CD14-positive monocyte (primary cell): ENCODE measurements at regions not wholly inside any gene's neighbourhood (a gene's known extent, or its start where the extent isn't known, plus 50 kb on each side); places are given as distances from the start of the nearest gene placed in this dataset.

Source experiments
- DNase-seq, 3 donors: peaks; one replicate each; pipeline ENCODE4 v3.0.0-alpha.2; 2011 to 2022
- H2AFZ ChIP-seq: 2 replicates; pipeline ENCODE4 v1.6.0; 2012; ENCODE audit warnings: mild to moderate bottlenecking, low read depth, low read length, inconsistent platforms; ENCODE audit not compliant: insufficient read depth, poor library complexity, severe bottlenecking
- H3K27ac ChIP-seq, 2 donors: 1 replicate in 1 of 2; 2 replicates in 1 of 2; pipeline ENCODE4 v1.5.1; 2012 to 2013; ENCODE audit warnings: low read length in 2 of 2, control low read depth in 1 of 2, inconsistent platforms in 1 of 2, low read depth in 1 of 2, mild to moderate bottlenecking in 1 of 2
- H3K27me3 ChIP-seq, 2 donors: one replicate each; pipeline versions ENCODE4 v1.6.0 to v1.6.1; 2011 to 2013; ENCODE audit warnings: low read length in 2 of 2; ENCODE audit not compliant: control insufficient read depth in 2 of 2, insufficient read depth in 2 of 2
- H3K36me3 ChIP-seq, 2 donors: replicated peaks in 1 of 2; 1 replicate in 1 of 2; 2 replicates in 1 of 2; pipeline versions ENCODE4 v1.5.1 to v1.6.1; 2012 to 2013; ENCODE audit warnings: low read length in 2 of 2, control low read depth in 1 of 2, inconsistent platforms in 1 of 2, mild to moderate bottlenecking in 1 of 2; ENCODE audit not compliant: insufficient read depth in 2 of 2, control insufficient read depth in 1 of 2
- H3K4me1 ChIP-seq, 2 donors: 1 replicate in 1 of 2; 2 replicates in 1 of 2; pipeline versions ENCODE4 v1.5.1 to v1.6.1; 2012 to 2013; ENCODE audit warnings: low read length in 2 of 2, control low read depth in 1 of 2, inconsistent platforms in 1 of 2, mild to moderate bottlenecking in 1 of 2, moderate library complexity in 1 of 2; ENCODE audit not compliant: insufficient read depth in 2 of 2, control insufficient read depth in 1 of 2
- H3K4me2 ChIP-seq: replicated peaks from 2 replicates; pipeline ENCODE3; 2012; ENCODE audit warnings: low read length, moderate library complexity, mild to moderate bottlenecking; ENCODE audit not compliant: poor library complexity, severe bottlenecking; ENCODE audit errors: extremely low read depth
- H3K4me3 ChIP-seq, 3 experiments: fragments of 200-600 bp in 1 of 3; sonication (generic) in 1 of 3; replicated peaks in 1 of 3; 1 replicate in 2 of 3; 2 replicates in 1 of 3; pipeline ENCODE4 v1.5.1; 2011 to 2013; ENCODE audit warnings: low read length in 3 of 3, mild to moderate bottlenecking in 3 of 3, control low read depth in 2 of 3, low read depth in 2 of 3, inconsistent platforms in 1 of 3, moderate library complexity in 1 of 3
- H3K79me2 ChIP-seq: 2 replicates; pipeline ENCODE4 v1.6.0; 2012; ENCODE audit warnings: mild to moderate bottlenecking, control low read depth, inconsistent platforms, low read length, moderate library complexity; ENCODE audit not compliant: insufficient read depth
- H3K9ac ChIP-seq: 2 replicates; pipeline ENCODE4 v1.6.0; 2017; ENCODE audit warnings: low read length, mild to moderate bottlenecking; ENCODE audit not compliant: insufficient read depth, poor library complexity, severe bottlenecking
- H3K9me3 ChIP-seq, 2 donors: replicated peaks in 1 of 2; 1 replicate in 1 of 2; 2 replicates in 1 of 2; pipeline versions ENCODE4 v1.5.1 to v1.6.1; 2012 to 2013; ENCODE audit warnings: low read length in 2 of 2, control low read depth in 1 of 2; ENCODE audit not compliant: control insufficient read depth in 1 of 2, insufficient read depth in 1 of 2
- H4K20me1 ChIP-seq: 2 replicates; pipeline ENCODE4 v1.6.0; 2012; ENCODE audit warnings: mild to moderate bottlenecking, low read length, control low read depth, moderate library complexity; ENCODE audit not compliant: insufficient read depth
- H3K27ac Mint-ChIP-seq, 7 donors: one replicate each; pipeline ENCODE4 v1.8.0; 2020; ENCODE audit warnings: mild to moderate bottlenecking in 7 of 7, mixed read lengths in 7 of 7, moderate library complexity in 6 of 7, inconsistent platforms in 2 of 7
- H3K27me3 Mint-ChIP-seq, 3 donors: one replicate each; pipeline ENCODE4 v1.8.0; 2021 to 2022; ENCODE audit warnings: low read depth in 3 of 3, mild to moderate bottlenecking in 3 of 3, mixed read lengths in 3 of 3, moderate library complexity in 3 of 3, inconsistent platforms in 1 of 3
- H3K36me3 Mint-ChIP-seq, 2 donors: one replicate each; pipeline ENCODE4 v1.8.0; 2020; ENCODE audit warnings: mixed read lengths in 2 of 2, inconsistent platforms in 1 of 2, mild to moderate bottlenecking in 1 of 2
- H3K4me1 Mint-ChIP-seq: one replicate; pipeline ENCODE4 v1.8.0; 2020; ENCODE audit warnings: mild to moderate bottlenecking, mixed read lengths
- H3K4me3 Mint-ChIP-seq, 2 donors: one replicate each; pipeline ENCODE4 v1.8.0; 2020; ENCODE audit warnings: mild to moderate bottlenecking in 2 of 2, mixed read lengths in 2 of 2, moderate library complexity in 1 of 2
- H3K9me3 Mint-ChIP-seq, 7 donors: one replicate each; pipeline ENCODE4 v1.8.0; 2020 to 2022; ENCODE audit warnings: mixed read lengths in 7 of 7, mild to moderate bottlenecking in 6 of 7, moderate library complexity in 6 of 7, inconsistent platforms in 2 of 7
- WGBS: methylation state at CpG from one replicate; pipeline ENCODE4 v1.1.5; 2013; ENCODE audit warnings: missing lambda C conversion rate; ENCODE audit not compliant: insufficient coverage; 5-methylcytosine and 5-hydroxymethylcytosine counted together
- intact Hi-C, 2 donors: fragments of 100-400 bp; cut with micrococcal nuclease; formaldehyde crosslinking; loops; one replicate each; pipeline versions ENCODE4 v1.15.0 to v1.15.1; 2023
- TF ChIP-seq, protein P1 (sequence below): fragments of 200-600 bp; IDR thresholded peaks from one replicate; pipeline ENCODE4 v1.8.0; 2022; ENCODE audit warnings: antibody characterized with exemption, mild to moderate bottlenecking

DNA sequence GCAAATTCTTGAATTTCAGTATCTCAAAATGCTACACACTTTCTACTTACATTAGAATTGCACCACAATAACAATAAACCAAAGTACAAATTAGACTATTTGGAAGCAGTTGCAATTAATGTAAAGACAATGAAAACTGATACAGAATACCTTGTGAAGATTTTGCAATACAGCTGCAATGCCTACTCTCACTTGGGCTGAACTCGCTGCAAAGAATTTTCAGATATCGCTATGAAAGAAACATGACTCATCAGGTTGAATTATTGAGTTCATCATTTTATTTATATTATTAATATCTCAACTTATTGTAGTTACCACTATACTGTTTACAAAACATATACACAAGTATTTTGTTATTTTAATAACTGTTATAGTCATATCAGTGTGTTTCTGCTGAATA, 108.0 kb upstream of the TMTC2 start:
- Histone ChIP-seq H3K4me2 (no peak overlapping the region), H4K20me1 (no peaks in the 10 kb centered on the region), H3K9me3 (no peaks in the 10 kb centered on the region), H3K27me3 (no peaks in the 10 kb centered on the region), H3K27ac (no peak overlapping the region), H3K4me1 (no peaks in the 10 kb centered on the region), H3K79me2 (no peaks in the 10 kb centered on the region), H3K9ac (no peak overlapping the region), H3K4me3 (no peak overlapping the region), H3K36me3 (no peaks in the 10 kb centered on the region), H2AFZ (no peak overlapping the region)
- Mint-ChIP-seq H3K36me3 (no peaks in the 10 kb centered on the region), H3K27ac (no peak overlapping the region), H3K4me3 (no peak overlapping the region), H3K27me3 (no peaks in the 10 kb centered on the region), H3K4me1 (no peaks in the 10 kb centered on the region), H3K9me3 (peaks cover 0 to 2% (median 0%) of the 10 kb centered on the region in 7 donors)
- TF ChIP-seq, protein P1, sequence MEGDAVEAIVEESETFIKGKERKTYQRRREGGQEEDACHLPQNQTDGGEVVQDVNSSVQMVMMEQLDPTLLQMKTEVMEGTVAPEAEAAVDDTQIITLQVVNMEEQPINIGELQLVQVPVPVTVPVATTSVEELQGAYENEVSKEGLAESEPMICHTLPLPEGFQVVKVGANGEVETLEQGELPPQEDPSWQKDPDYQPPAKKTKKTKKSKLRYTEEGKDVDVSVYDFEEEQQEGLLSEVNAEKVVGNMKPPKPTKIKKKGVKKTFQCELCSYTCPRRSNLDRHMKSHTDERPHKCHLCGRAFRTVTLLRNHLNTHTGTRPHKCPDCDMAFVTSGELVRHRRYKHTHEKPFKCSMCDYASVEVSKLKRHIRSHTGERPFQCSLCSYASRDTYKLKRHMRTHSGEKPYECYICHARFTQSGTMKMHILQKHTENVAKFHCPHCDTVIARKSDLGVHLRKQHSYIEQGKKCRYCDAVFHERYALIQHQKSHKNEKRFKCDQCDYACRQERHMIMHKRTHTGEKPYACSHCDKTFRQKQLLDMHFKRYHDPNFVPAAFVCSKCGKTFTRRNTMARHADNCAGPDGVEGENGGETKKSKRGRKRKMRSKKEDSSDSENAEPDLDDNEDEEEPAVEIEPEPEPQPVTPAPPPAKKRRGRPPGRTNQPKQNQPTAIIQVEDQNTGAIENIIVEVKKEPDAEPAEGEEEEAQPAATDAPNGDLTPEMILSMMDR = no peak
- intact Hi-C loops = no loop called here
- no peak for DNase-seq
- no CpG with 5 or more reads among the region's 2 CpGs for WGBS

DNA sequence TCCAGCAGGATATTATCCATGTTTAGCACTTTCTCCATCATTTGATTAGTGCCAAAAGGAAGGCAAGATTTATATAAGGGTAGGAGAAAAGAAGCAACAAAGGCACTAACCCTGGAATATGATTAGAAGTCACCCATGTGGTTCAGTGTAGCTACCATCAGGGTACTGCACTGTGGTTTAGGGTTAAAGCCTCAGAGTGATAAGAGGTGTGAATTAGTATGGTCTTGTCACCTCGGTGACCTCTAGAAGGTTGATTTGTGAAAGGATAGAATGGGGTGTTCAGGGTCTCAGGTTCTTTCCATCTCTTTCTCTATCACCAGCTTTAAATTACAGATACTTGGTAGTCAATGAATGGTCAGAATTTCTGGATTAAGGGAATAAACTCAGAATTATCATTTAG, 103.0 kb upstream of the TMTC2 start:
- Mint-ChIP-seq H3K9me3 (peaks cover 0 to 8% (median 5%) of the 10 kb centered on the region in 7 donors), H3K36me3 (no peaks in the 10 kb centered on the region), H3K4me3 (no peak overlapping the region), H3K4me1 (no peaks in the 10 kb centered on the region), H3K27ac (no peak overlapping the region), H3K27me3 (no peaks in the 10 kb centered on the region)
- Histone ChIP-seq H3K4me1 (no peaks in the 10 kb centered on the region), H3K9me3 (no peaks in the 10 kb centered on the region), H3K4me2 (no peak overlapping the region), H4K20me1 (no peaks in the 10 kb centered on the region), H3K27me3 (no peaks in the 10 kb centered on the region), H3K79me2 (no peaks in the 10 kb centered on the region), H3K36me3 (no peaks in the 10 kb centered on the region), H2AFZ (no peak overlapping the region), H3K9ac (no peak overlapping the region), H3K4me3 (no peak overlapping the region), H3K27ac (no peak overlapping the region)
- WGBS = no CpG with 5 or more reads among the region's 1 CpG
- TF ChIP-seq, protein P1 = no peak
- DNase-seq = no peak
- intact Hi-C loops = no loop called here
